Heart right ventricle (tissue), 16 donors: ENCODE measurements at regions not wholly inside any gene's neighbourhood (a gene's known extent, or its start where the extent isn't known, plus 50 kb on each side); places are given as distances from the start of the nearest gene placed in this dataset.

Experiments
- ATAC-seq, 8 donors: fragments of 200-7000 bp; cut with Tn5 transposase; one replicate each; pipeline ENCODE4 v1.9.1; 2020; ENCODE audit warnings: mild to moderate bottlenecking in 8 of 8, moderate library complexity in 8 of 8, moderate number of reproducible peaks in 1 of 8
- DNase-seq, 2 donors: peaks; one replicate each; pipeline ENCODE4 v3.0.0-alpha.2; 2020
- H3K27ac ChIP-seq, 10 donors: fragments of 200-600 bp; sonication (generic) in 2 of 10; one replicate each; pipeline versions ENCODE4 v1.5.0 to v1.8.0; 2020 to 2022; ENCODE audit warnings: mild to moderate bottlenecking in 3 of 10
- H3K27me3 ChIP-seq, 7 donors: fragments of 200-600 bp; one replicate each; pipeline ENCODE4 v1.8.0; 2021 to 2022; ENCODE audit warnings: mild to moderate bottlenecking in 2 of 7
- H3K36me3 ChIP-seq, 9 donors: fragments of 200-600 bp; sonication (generic) in 1 of 9; one replicate each; pipeline versions ENCODE4 v1.5.0 to v1.8.0; 2020 to 2022; ENCODE audit warnings: mild to moderate bottlenecking in 2 of 9
- H3K4me1 ChIP-seq, 9 donors: fragments of 200-600 bp; sonication (generic) in 1 of 9; one replicate each; pipeline versions ENCODE4 v1.5.0 to v1.8.0; 2020 to 2022; ENCODE audit warnings: mild to moderate bottlenecking in 4 of 9
- H3K4me3 ChIP-seq, 10 donors: fragments of 200-600 bp; sonication (generic) in 2 of 10; one replicate each; pipeline versions ENCODE4 v1.5.0 to v1.8.0; 2020 to 2022; ENCODE audit warnings: mild to moderate bottlenecking in 7 of 10, moderate library complexity in 2 of 10
- H3K9me3 ChIP-seq, 11 donors: fragments of 200-600 bp in 10 of 11; sonication (generic) in 2 of 11; one replicate each; pipeline versions ENCODE4 v1.5.0 to v1.8.0; 2013 to 2022; ENCODE audit warnings: mild to moderate bottlenecking in 2 of 11, control low read depth in 1 of 11, moderate library complexity in 1 of 11
- CTCF ChIP-seq, 9 donors: fragments of 200-600 bp; sonication (generic) in 2 of 9; IDR thresholded peaks; one replicate each; pipeline versions ENCODE4 v1.5.0 to v1.8.0; 2021 to 2022; ENCODE audit warnings: antibody characterized with exemption in 9 of 9, mild to moderate bottlenecking in 5 of 9, moderate library complexity in 1 of 9
- WGBS, 2 donors: extraction: QIAGEN DNeasy Blood & Tissue Kit; methylation state at CpG; one replicate each; pipeline ENCODE4 v1.1.7; 2013; ENCODE audit warnings: inconsistent platforms in 1 of 2; 5-methylcytosine and 5-hydroxymethylcytosine counted together
- intact Hi-C, 10 donors: fragments of 100-400 bp; cut with DNase I; formaldehyde crosslinking; loops; one replicate each; pipeline versions ENCODE4 v1.11.1 to v1.14.2; 2022
- donor health status: Arrhythmogenic right ventricular cardiomyopathy.
- donor health status: ischemic (EF 13 %, LVEDD 7.1; RV severe dilation, severe dysfunction).
- donor health status: healthy with polysubstance abuse.
- donor health status: DM: no; HTN: yes; CAD: no.
- donor health status: DM: no; HTN: no; CAD: no.
- donor health status: ischemic (EF 25% LVEDD 6.9; RV normal size, moderate dysfunction).
- donor health status: ischemic (EF 25% LVEDD 5.7; RV mildly dilated, moderate dysfunction).
- donor health status: healthy.
- donor health status: DM: yes; HTN: yes; CAD: no.
- donor health status: Ischemic cardiomyopathy.
- donor health status: ischemic (EF 35%, LVEDD 5.7; RV mildly dilated, moderate dysfunction).
- donor health status: nonischemic (EF 11% LVEDD 7.7; RV severe dilation, severe dysfunction).
- donor health status: DM: yes; HTN: yes; CAD: no.
- donor health status: PGD.
- donor health status: ischemic (EF 29% LVEDD 5.4; RV normal size, mild dysfunction).
- donor health status: nonischemic (EF 23%, LVEDD 6.1; RV moderate dilation, normal function).

DNA sequence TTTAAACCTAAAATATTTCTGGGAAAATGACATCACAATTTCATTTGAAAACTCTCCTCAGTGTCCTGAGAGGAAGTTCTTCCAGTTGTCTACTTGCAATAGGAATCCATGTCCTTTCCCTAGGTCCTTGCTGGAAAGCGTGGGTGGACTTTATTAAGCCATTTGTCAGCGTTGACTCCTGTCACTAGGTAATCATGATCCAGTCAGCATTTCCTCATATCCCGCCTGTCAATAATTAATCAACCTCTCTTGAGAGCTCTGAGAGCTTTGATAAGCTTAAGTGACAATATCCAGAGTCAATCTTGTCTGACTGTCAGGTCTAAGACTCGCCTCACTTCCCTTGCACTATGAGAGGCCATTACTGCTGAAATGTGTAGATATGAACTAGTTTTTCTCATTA lies 107.2 kb upstream of the SLIT3 start:
- WGBS, 2 donors, result 58 to 66% methylated on average over 4 of the region's 4 CpGs
- TF ChIP-seq CTCF (IDR thresholded peaks at IDR 0.05), result no peak

GRCh38 chr5:169404223-169404622 lies 103.3 kb upstream of the SLIT3 start:
- Histone ChIP-seq H3K27ac (no peak overlapping the region), H3K27me3 (peaks cover 0 to 4% (median 0%) of the 10 kb centered on the region in 7 donors), H3K36me3 (no peaks in the 10 kb centered on the region), H3K4me1 (peaks cover 0 to 8% (median 0%) of the 10 kb centered on the region in 9 donors), H3K9me3 (peaks cover 0 to 2% (median 0%) of the 10 kb centered on the region in 11 donors), H3K4me3 (no peak overlapping the region)
- ATAC-seq (no peak), DNase-seq (no peak)
- no peak for TF ChIP-seq CTCF (IDR thresholded peaks at IDR 0.05)
- intact Hi-C loops, result no loop called here
- WGBS, 2 donors, result 61 to 72% methylated on average over 3 of the region's 3 CpGs

More for the DNA sequence above, 107.2 kb upstream of the SLIT3 start:
- no peak overlapping the region for H3K4me3 ChIP-seq
- no peaks in the 10 kb centered on the region for H3K9me3 ChIP-seq
- no peak overlapping the region for H3K27ac ChIP-seq
- peaks cover 0 to 4% (median 0%) of the 10 kb centered on the region in 7 donors for H3K27me3 ChIP-seq
- no peak for DNase-seq
- intact Hi-C loops, result no loop called here
- no peak for ATAC-seq
- H3K36me3 ChIP-seq, result no peaks in the 10 kb centered on the region
- H3K4me1 ChIP-seq, result peaks cover 0 to 16% (median 0%) of the 10 kb centered on the region in 9 donors

GRCh38 chr5:169398515-169398914 lies 97.6 kb upstream of the SLIT3 start:
- intact Hi-C loops, result no loop called here
- Histone ChIP-seq H3K36me3 (no peaks in the 10 kb centered on the region), H3K9me3 (peaks cover 0 to 26% (median 2%) of the 10 kb centered on the region in 11 donors), H3K4me1 (no peaks in the 10 kb centered on the region), H3K4me3 (no peak overlapping the region), H3K27ac (no peak overlapping the region), H3K27me3 (peaks cover 0 to 3% (median 0%) of the 10 kb centered on the region in 7 donors)
- 79 to 80% methylated on average over 1 of the region's 1 CpG for WGBS, 2 donors
- ATAC-seq (no peak), DNase-seq (no peak)
- TF ChIP-seq CTCF (IDR thresholded peaks at IDR 0.05), result no peak

- Histone ChIP-seq H3K9me3 (peaks cover 0 to 26% (median 2%) of the 10 kb centered on the region in 11 donors), H3K4me1 (no peaks in the 10 kb centered on the region), H3K36me3 (no peaks in the 10 kb centered on the region), H3K27me3 (peaks cover 0 to 15% (median 3%) of the 10 kb centered on the region in 7 donors), H3K27ac (no peak overlapping the region), H3K4me3 (no peak overlapping the region)
- WGBS, 2 donors, result 73 to 75% methylated on average over 1 of the region's 1 CpG
- intact Hi-C loops, result no loop called here
- no peak for TF ChIP-seq CTCF (IDR thresholded peaks at IDR 0.05)
- no peak for DNase-seq
- no peak for ATAC-seq
Measured at GRCh38 chr5:169395136-169395535, 94.2 kb upstream of the SLIT3 start.
